ENCODE measurements at regions not wholly inside any gene's neighbourhood (a gene's known extent, or its start where the extent isn't known, plus 50 kb on each side); places are given as distances from the start of the nearest gene placed in this dataset.
A peak's percentile ranks its signal among the peaks of the same experiment; 100 is the strongest.

DNA sequence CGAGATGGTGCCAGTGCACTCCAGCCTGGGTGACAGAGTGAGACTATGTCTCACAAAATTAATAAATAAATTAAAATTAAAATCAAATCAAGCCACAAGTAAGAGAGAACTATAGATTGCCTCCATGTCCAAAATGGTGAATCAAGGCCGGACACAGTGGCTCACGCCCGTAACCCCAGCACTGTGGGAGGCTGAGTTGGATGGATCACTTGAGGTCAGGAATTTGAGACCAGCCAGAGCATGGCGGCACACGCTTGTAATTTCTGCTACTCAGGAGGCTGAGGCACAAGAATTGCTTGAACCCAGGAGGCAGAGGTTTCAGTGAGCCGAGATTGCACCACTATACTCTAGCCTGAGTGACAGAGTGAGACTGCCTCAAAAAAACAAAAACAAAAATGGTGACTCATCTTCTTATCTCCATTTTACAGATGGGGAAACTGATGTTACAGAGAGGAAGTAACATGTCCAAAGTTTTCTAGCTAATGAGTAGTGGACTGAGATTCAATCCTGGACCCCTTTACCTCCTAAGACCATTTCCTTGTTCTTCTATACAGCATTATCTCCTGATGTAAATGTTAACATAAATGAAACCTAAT is 99.0 kb upstream of the HNRNPU start (continued):
- TF ChIP-seq ATF1 (CRISPR knock-in tag; IDR thresholded peaks at IDR 0.05) (no peak), ATF1 (tag; IDR thresholded peaks at IDR 0.05) (no peak), SMARCB1 (IDR thresholded peaks at IDR 0.05; ENCODE audit: insufficient read length, low read depth) (no peak), SAP30 (IDR thresholded peaks at IDR 0.05; ENCODE audit: borderline replicate concordance, insufficient read depth, low read depth, low read length, poor library complexity, severe bottlenecking) (no peak), FOXM1 (IDR thresholded peaks at IDR 0.05; ENCODE audit: low read depth) (peak; percentile 47; the same call in 1 of the 2 replicates), FOXM1 (CRISPR knock-in tag; IDR thresholded peaks at IDR 0.05; ENCODE audit: low read depth) (no peak), HOXB6 (CRISPR knock-in tag; IDR thresholded peaks at IDR 0.05; ENCODE audit: borderline replicate concordance) (no peak), PTBP1 (IDR thresholded peaks at IDR 0.05; ENCODE audit: low read depth, low read length) (no peak), CC2D1A (IDR thresholded peaks at IDR 0.05) (no peak), GTF2E2 (tag; IDR thresholded peaks at IDR 0.05) (no peak), NR1H2 (CRISPR knock-in tag; IDR thresholded peaks at IDR 0.05) (no peak), U2AF2 (optimal IDR thresholded peaks at IDR 0.05; ENCODE audit: low read depth, low read length) (no peak), CREBBP (IDR thresholded peaks at IDR 0.05; ENCODE audit: low read depth, low read length) (no peak), TEAD2 (tag; IDR thresholded peaks at IDR 0.05) (no peak), PHF8 (IDR thresholded peaks at IDR 0.05; ENCODE audit: borderline replicate concordance, low read length) (no peak), PURB (CRISPR knock-in tag; IDR thresholded peaks at IDR 0.05; ENCODE audit: low read depth) (no peak), JUNB (CRISPR knock-in tag; conservative IDR thresholded peaks at IDR 0.05) (peak; percentile 87), HDAC3 (IDR thresholded peaks at IDR 0.05; ENCODE audit: borderline replicate concordance, partially characterized antibody) (no peak), MAZ (CRISPR knock-in tag; conservative IDR thresholded peaks at IDR 0.05 in 1 of 2, IDR thresholded peaks at IDR 0.05 in 1 of 2) (no peak), GABPB1 (CRISPR knock-in tag; IDR thresholded peaks at IDR 0.05) (no peak), FUS (optimal IDR thresholded peaks at IDR 0.05; ENCODE audit: low read depth, low read length) (no peak), NCOA6 (IDR thresholded peaks at IDR 0.05) (no peak), ZNF444 (CRISPR knock-in tag; IDR thresholded peaks at IDR 0.05) (no peak), CHD2 (IDR thresholded peaks at IDR 0.05; ENCODE audit: low read depth, low read length) (no peak)
- TF ChIP-seq, protein P1, sequence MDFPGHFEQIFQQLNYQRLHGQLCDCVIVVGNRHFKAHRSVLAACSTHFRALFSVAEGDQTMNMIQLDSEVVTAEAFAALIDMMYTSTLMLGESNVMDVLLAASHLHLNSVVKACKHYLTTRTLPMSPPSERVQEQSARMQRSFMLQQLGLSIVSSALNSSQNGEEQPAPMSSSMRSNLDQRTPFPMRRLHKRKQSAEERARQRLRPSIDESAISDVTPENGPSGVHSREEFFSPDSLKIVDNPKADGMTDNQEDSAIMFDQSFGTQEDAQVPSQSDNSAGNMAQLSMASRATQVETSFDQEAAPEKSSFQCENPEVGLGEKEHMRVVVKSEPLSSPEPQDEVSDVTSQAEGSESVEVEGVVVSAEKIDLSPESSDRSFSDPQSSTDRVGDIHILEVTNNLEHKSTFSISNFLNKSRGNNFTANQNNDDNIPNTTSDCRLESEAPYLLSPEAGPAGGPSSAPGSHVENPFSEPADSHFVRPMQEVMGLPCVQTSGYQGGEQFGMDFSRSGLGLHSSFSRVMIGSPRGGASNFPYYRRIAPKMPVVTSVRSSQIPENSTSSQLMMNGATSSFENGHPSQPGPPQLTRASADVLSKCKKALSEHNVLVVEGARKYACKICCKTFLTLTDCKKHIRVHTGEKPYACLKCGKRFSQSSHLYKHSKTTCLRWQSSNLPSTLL (IDR thresholded peaks at IDR 0.05), result no peak
- TF ChIP-seq, protein P2, sequence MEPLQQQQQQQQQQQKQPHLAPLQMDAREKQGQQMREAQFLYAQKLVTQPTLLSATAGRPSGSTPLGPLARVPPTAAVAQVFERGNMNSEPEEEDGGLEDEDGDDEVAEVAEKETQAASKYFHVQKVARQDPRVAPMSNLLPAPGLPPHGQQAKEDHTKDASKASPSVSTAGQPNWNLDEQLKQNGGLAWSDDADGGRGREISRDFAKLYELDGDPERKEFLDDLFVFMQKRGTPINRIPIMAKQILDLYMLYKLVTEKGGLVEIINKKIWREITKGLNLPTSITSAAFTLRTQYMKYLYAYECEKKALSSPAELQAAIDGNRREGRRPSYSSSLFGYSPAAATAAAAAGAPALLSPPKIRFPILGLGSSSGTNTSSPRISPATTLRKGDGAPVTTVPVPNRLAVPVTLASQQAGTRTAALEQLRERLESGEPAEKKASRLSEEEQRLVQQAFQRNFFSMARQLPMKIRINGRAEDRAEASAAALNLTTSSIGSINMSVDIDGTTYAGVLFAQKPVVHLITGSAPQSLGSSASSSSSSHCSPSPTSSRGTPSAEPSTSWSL (CRISPR knock-in tag; IDR thresholded peaks at IDR 0.05; ENCODE audit: borderline replicate concordance), result no peak
- TF ChIP-seq, protein P3, sequence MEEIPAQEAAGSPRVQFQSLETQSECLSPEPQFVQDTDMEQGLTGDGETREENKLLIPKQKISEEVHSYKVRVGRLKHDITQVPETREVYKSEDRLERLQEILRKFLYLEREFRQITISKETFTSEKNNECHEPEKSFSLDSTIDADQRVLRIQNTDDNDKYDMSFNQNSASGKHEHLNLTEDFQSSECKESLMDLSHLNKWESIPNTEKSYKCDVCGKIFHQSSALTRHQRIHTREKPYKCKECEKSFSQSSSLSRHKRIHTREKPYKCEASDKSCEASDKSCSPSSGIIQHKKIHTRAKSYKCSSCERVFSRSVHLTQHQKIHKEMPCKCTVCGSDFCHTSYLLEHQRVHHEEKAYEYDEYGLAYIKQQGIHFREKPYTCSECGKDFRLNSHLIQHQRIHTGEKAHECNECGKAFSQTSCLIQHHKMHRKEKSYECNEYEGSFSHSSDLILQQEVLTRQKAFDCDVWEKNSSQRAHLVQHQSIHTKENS (CRISPR knock-in tag; IDR thresholded peaks at IDR 0.05), result no peak

Measured in K562 (cell line).